ENCODE measurements at regions not wholly inside any gene's neighbourhood (a gene's known extent, or its start where the extent isn't known, plus 50 kb on each side); places are given as distances from the start of the nearest gene placed in this dataset.

- Histone ChIP-seq H3K4me1 (no peaks in the 10 kb centered on the region), H3K27ac (no peak overlapping the region), H3K36me3 (no peaks in the 10 kb centered on the region), H3K27me3 (no peaks in the 10 kb centered on the region), H3K4me3 (no peak overlapping the region), H3K9me3 (peaks cover 0 to 31% (median 0%) of the 10 kb centered on the region in 4 donors)
- no peak for DNase-seq (ENCODE audit: low spot score in 2 of 2)
- TF ChIP-seq CTCF (IDR thresholded peaks at IDR 0.05): no peak
- TF ChIP-seq EP300 (IDR thresholded peaks at IDR 0.05): no peak
- no peak for TF ChIP-seq POLR2A (IDR thresholded peaks at IDR 0.05)
- WGBS, 2 donors: 74 to 83% methylated on average over 15 of the region's 15 CpGs
These were observed 183.0 kb downstream of the CRLF2 start for GRCh38 chrX:1029494-1029893.

DNA sequence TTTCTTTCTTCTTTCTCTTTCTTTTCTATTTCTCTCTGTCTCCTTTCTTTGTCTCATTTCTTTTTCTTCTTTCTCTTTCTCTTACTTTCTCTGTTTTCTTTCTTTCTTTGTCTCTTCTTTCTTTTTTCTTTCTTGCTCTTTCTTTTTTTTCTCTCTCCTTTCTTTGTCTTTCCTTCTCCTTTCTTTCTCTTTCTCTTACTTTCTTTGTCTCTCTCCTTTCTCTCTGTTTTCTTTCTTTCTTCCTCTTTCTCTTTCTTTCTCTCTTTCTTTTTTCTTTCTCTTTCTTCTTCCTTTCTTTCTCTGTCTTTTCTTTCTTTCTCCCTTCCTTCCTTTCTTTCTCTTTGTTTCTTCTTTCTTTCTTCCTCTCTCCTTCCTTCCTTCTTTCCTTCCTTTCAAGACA, 184.8 kb downstream of the CRLF2 start:
- TF ChIP-seq EP300 (IDR thresholded peaks at IDR 0.05) (no peak), POLR2A (IDR thresholded peaks at IDR 0.05) (no peak), CTCF (IDR thresholded peaks at IDR 0.05) (no peak)

GRCh38 chrX:1027133-1027532, 185.3 kb downstream of the CRLF2 start:
- Histone ChIP-seq H3K27ac (no peak overlapping the region), H3K27me3 (no peaks in the 10 kb centered on the region), H3K9me3 (peaks cover 0 to 35% (median 0%) of the 10 kb centered on the region in 4 donors), H3K4me3 (no peak overlapping the region), H3K36me3 (no peaks in the 10 kb centered on the region), H3K4me1 (no peaks in the 10 kb centered on the region)
- no peak for TF ChIP-seq POLR2A (IDR thresholded peaks at IDR 0.05)
- no peak for TF ChIP-seq EP300 (IDR thresholded peaks at IDR 0.05)
- TF ChIP-seq CTCF (IDR thresholded peaks at IDR 0.05): no peak
- no peak for DNase-seq (ENCODE audit: low spot score in 2 of 2)
- WGBS, 2 donors: 79 to 80% methylated on average over 18 of the region's 18 CpGs

More for the DNA sequence above, 184.8 kb downstream of the CRLF2 start:
- no peaks in the 10 kb centered on the region for H3K4me1 ChIP-seq
- no peaks in the 10 kb centered on the region for H3K36me3 ChIP-seq
- DNase-seq (ENCODE audit: low spot score in 2 of 2): no peak
- peaks cover 0 to 30% (median 0%) of the 10 kb centered on the region in 4 donors for H3K9me3 ChIP-seq
- H3K4me3 ChIP-seq: no peak overlapping the region
- H3K27me3 ChIP-seq: no peaks in the 10 kb centered on the region
- no peak overlapping the region for H3K27ac ChIP-seq

DNA sequence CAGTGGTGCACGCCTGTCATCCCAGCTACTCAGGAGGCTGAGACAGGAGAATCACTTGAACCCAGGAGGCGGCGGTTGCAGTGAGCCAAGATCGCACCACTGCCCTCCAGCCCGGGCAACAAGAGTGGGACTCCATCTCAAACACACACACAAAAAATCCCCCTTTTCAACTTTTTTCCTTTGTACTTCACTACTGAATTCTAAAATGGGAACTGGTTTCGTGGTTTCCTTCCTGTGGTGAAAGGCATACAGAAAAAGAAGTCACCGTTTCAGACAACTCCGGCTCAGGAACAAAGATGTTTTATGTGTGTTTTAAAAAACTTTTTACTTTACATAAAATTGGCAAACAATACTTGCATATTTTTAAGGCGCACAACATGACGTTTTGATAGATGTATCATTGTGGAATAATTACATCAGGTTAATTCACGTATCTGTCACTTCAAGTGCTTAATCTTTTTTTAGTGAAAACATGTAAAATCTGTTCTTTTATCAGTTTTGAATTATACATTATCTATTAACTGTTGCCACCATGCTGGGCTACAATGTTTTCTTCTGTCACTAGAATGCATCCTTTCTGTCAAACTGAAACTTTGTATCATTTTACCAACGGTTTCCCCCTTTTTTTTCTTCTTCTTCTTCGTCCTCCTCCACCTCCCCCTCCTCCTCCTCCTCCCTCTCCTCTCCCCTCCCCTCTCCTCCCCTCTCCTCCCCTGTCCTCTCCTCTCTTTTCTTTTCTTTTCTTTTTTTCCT, 186.0 kb downstream of the CRLF2 start:
- Histone ChIP-seq H3K9me3 (peaks cover 0 to 38% (median 1%) of the 10 kb centered on the region in 4 donors), H3K27ac (no peak overlapping the region), H3K4me1 (no peaks in the 10 kb centered on the region), H3K4me3 (no peak overlapping the region), H3K27me3 (no peaks in the 10 kb centered on the region), H3K36me3 (no peaks in the 10 kb centered on the region)
- TF ChIP-seq EP300 (IDR thresholded peaks at IDR 0.05) (no peak), CTCF (IDR thresholded peaks at IDR 0.05) (no peak), POLR2A (IDR thresholded peaks at IDR 0.05) (no peak)
- 46 to 47% methylated on average over 13 of the region's 13 CpGs for WGBS, 2 donors
- no peak for DNase-seq (ENCODE audit: low spot score in 2 of 2)

GRCh38 chrX:1025413-1025812, 187.0 kb downstream of the CRLF2 start:
- 74 to 79% methylated on average over 11 of the region's 11 CpGs for WGBS, 2 donors
- DNase-seq (ENCODE audit: low spot score in 2 of 2): no peak

More at GRCh38 chrX:1025413-1025812, 187.0 kb downstream of the CRLF2 start:
- H3K36me3 ChIP-seq: no peaks in the 10 kb centered on the region
- no peak overlapping the region for H3K27ac ChIP-seq
- no peaks in the 10 kb centered on the region for H3K4me1 ChIP-seq
- peaks cover 0 to 44% (median 6%) of the 10 kb centered on the region in 4 donors for H3K9me3 ChIP-seq
- TF ChIP-seq POLR2A (IDR thresholded peaks at IDR 0.05) (no peak), EP300 (IDR thresholded peaks at IDR 0.05) (no peak), CTCF (IDR thresholded peaks at IDR 0.05) (no peak)
- H3K4me3 ChIP-seq: no peak overlapping the region
- no peaks in the 10 kb centered on the region for H3K27me3 ChIP-seq
